ENCODE measurements at regions not wholly inside any gene's neighbourhood (a gene's known extent, or its start where the extent isn't known, plus 50 kb on each side); places are given as distances from the start of the nearest gene placed in this dataset.

- TF ChIP-seq CTCF (IDR thresholded peaks at IDR 0.05) (no peak), POLR2A (IDR thresholded peaks at IDR 0.05) (no peak)
Observed at GRCh38 chr2:66896131-66896530, 461.2 kb downstream of the MEIS1 start.
